ENCODE measurements at regions not wholly inside any gene's neighbourhood (a gene's known extent, or its start where the extent isn't known, plus 50 kb on each side); places are given as distances from the start of the nearest gene placed in this dataset.

DNA sequence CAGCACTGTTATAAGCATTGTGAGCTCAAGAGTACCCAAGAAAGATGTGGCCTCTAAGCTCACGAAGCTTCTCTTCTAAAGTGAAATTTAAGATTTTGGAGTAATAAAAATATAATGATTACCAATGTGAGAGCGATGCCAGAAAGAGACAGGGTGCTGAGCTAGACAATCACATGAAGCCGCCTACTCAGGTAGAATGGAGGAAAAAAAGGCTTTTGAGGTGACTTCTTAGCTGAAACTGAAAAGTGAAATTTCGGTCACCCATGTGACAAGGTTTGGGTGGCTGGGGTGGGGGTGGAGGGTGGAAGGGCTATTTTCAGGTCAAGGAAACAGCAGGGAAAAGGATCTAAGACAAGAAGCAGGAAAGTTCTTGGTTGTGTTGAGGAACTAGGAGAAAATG lies 388.2 kb upstream of the WWC1 start:
- no peak for DNase-seq
- no peak overlapping the region for H3K4me3 ChIP-seq
- H3K27ac ChIP-seq = no peak overlapping the region
- no peaks in the 10 kb centered on the region for H3K27me3 ChIP-seq
- H3K9me3 ChIP-seq (replicated peaks) = no peaks in the 10 kb centered on the region
- H3K36me3 ChIP-seq = no peaks in the 10 kb centered on the region
- no peaks in the 10 kb centered on the region for H3K4me1 ChIP-seq

DNA sequence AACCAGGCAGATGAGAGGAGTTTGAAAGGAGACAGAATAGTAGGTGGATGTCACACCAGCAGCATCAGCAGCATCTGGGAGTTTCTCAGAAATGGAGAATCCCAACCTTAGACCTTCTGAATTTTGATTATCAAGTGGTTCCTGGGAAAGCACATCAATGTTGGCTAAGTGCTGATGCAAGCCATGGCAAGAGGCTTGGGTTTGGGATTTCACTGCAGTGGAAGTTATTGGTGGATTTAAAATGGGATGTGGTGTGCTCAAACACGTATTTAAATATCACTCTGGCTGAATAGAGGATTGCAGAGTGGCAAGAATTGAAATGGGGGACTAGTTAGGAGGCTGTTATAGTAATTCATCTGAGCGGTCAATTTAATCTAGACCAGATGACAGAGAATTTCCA lies 387.8 kb upstream of the WWC1 start:
- no peaks in the 10 kb centered on the region for H3K9me3 ChIP-seq (replicated peaks)
- no peaks in the 10 kb centered on the region for H3K4me1 ChIP-seq

DNA sequence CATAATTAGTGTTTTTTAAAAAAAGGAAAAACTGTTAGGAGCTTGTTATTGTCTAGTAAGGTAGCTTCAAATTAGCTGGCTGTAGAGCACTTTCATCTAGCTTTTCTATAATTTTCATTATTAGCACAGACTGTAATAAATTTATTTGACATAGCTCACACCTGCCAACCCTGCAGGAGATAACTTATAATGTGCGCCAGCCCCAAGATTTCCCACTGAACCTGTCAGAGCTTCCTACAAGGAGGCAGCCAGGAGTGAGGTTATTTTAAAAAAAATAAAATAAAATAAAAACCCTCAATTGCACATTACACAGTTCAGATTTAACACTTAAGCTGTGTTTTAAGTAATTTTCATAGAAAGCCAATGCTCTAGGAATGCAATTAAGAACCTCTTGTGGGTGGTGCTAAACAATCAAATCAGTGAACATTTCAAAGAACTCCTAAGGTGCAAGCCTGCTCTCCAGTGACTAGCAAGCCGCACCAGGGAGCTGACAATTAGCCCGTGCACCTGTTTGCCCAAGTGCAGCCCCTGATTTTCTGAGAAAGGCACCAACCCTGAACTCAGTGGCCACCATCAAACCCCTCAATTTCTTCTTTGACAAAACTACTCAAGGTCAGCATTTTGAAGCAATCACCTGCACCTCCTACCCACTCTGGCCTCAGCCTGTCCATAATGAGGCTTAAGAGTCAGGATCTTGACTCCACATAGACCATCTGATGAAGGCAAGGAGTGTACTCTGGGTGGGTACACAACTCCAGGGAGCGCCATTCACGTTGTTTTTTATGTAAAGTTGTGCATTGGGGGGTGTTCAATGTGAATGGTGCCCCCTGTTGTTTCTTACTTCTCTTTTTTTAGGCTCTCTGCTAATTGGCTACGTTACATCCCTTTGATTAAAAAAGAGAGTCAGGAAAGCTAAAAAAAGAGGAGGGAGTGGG lies 385.3 kb upstream of the WWC1 start:
- no peak overlapping the region for H3K4me3 ChIP-seq
- no peaks in the 10 kb centered on the region; the same call in 1 of the 2 replicates for H3K4me1 ChIP-seq
- no peaks in the 10 kb centered on the region for H3K27me3 ChIP-seq
- no peak overlapping the region for H3K27ac ChIP-seq
- H3K36me3 ChIP-seq = no peaks in the 10 kb centered on the region
- DNase-seq = no peak
- H3K9me3 ChIP-seq (replicated peaks) = no peaks in the 10 kb centered on the region

More for the DNA sequence above, 387.8 kb upstream of the WWC1 start:
- no peaks in the 10 kb centered on the region for H3K27me3 ChIP-seq
- H3K36me3 ChIP-seq = no peaks in the 10 kb centered on the region
- no peak overlapping the region for H3K27ac ChIP-seq
- H3K4me3 ChIP-seq = no peak overlapping the region
- DNase-seq = no peak

DNA sequence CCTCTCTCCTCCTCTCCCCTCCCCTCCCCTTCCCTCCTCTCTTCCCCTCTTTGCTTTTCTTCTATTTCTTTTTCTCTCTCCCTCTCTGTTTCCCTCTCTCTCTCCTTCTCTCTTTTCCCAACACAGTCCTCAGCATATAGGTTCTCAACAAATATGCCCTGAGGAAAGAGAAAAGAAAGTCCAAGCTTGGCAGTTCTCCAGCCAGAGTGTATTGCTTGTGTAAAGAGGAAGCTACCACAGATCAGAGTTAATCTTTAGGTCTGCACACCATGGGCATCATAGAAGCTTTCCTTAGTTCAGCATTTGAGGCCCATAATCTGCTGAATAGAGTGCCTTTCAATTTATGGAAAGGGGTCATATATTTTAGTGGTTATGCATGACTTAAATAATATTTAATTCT lies 382.8 kb upstream of the WWC1 start:
- Histone ChIP-seq H3K27me3 (no peaks in the 10 kb centered on the region), H3K4me1 (no peaks in the 10 kb centered on the region; the same call in 1 of the 2 replicates), H3K4me3 (no peak overlapping the region), H3K36me3 (no peaks in the 10 kb centered on the region), H3K9me3 (replicated peaks) (no peaks in the 10 kb centered on the region), H3K27ac (no peak overlapping the region)
- DNase-seq = peak; percentile 9 to 52

DNA sequence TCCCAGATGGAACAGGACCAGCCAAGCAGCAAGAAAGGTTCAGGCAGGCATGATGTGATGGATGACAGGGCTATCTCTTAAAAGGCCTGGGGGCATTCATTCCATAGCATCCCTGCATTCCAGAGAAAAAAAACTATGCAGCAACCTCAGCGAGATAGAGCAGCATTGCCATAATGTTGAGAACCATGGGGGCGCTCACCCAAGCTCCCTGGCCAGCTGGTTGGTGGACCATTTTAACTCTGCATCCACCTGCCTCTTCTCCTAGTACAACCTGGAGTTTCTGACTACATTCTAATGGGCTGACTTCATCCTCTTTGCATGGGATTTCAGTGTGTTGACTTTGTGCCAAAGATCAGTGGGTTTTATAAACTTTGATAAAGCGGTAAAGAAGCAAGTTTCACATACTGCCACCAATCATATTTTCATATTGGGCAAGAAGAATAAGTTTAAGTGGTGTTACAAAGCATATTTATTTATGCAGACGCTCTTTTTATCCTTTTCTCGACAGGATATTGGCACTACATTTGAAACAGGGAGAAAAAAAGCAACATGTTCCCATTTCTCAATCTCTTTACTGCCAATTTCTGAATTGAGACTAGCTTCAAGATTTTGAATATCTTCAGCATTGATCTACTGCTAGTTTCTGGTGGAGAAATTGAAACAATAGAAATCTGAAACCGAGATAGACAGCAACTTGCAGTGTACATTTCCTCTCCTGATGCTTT lies 378.3 kb upstream of the WWC1 start:
- Histone ChIP-seq H3K4me1 (no peaks in the 10 kb centered on the region; the same call in 1 of the 2 replicates), H3K27ac (no peak overlapping the region), H3K4me3 (no peak overlapping the region), H3K27me3 (no peaks in the 10 kb centered on the region), H3K9me3 (replicated peaks) (no peaks in the 10 kb centered on the region), H3K36me3 (no peaks in the 10 kb centered on the region)
- no peak for DNase-seq

DNA sequence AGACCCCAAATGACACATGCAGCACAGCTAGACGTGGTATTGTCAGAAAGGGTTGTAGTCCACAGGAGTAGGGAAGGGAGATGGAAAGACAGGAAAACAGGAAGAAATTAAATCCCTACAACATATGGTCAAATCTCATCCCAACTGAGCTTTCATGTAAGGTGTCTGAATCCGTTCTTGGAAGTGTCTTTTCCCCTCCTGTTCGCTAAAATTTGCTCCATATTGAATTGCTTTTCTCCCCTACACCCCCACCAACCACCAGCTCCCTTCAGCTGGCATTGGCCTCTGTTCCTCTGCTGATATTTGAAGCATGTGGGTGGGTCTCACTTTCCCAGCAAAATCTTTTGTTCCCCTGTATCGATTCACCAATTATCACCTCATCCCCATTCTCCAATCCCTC lies 376.2 kb upstream of the WWC1 start:
- H3K9me3 ChIP-seq (replicated peaks) = no peaks in the 10 kb centered on the region
- no peaks in the 10 kb centered on the region for H3K36me3 ChIP-seq
- no peak overlapping the region for H3K4me3 ChIP-seq
- DNase-seq = no peak
- H3K4me1 ChIP-seq = no peaks in the 10 kb centered on the region
- H3K27me3 ChIP-seq = no peaks in the 10 kb centered on the region
- H3K27ac ChIP-seq = no peak overlapping the region

DNA sequence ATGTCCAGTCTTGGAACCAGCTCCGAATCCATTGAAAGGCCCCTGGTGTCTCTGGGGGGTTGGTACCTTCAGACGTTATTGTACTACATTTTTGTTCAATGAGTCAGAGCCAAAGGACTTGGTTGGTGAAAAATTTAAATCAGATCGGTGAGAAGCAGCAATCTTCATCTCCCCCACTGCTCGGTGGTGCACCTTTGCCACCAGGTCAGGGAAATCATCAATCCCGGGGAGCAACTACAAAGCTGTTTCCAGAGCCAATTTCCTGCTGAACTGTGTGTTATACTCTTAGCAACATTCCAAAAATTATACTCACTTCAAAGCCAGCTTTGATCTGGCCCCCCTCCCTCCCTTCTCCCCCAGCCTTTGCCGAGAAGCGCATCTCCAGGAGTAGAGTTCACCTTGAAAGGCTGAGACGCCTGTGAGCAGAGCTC lies 375.2 kb upstream of the WWC1 start:
- no peak overlapping the region for H3K27ac ChIP-seq
- no peaks in the 10 kb centered on the region for H3K36me3 ChIP-seq
- no peak for DNase-seq
- no peak overlapping the region for H3K4me3 ChIP-seq
- H3K9me3 ChIP-seq (replicated peaks) = no peaks in the 10 kb centered on the region
- H3K4me1 ChIP-seq = no peaks in the 10 kb centered on the region
- H3K27me3 ChIP-seq = no peaks in the 10 kb centered on the region

DNA sequence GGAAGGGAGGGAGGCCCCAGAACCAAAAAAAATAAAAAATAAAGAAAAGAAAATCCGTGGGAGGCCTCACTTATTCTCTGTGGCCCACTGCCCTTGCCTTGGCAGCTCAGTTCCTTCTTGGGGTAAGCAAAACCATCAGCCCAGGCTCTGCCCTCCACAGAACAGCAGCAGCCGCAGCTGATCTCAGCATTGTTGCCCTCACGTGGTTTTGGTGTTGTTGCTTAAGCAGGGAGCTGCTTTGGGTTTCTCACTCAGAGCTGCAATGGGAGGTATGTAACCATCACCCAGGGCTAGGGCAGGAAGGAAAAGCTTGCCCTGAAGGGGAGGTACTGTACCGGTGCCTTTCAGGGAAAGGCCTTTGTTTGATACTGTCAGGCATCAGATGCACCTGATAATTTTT lies 374.7 kb upstream of the WWC1 start:
- no peaks in the 10 kb centered on the region for H3K27me3 ChIP-seq
- no peaks in the 10 kb centered on the region for H3K36me3 ChIP-seq
- H3K9me3 ChIP-seq (replicated peaks) = no peaks in the 10 kb centered on the region
- H3K4me3 ChIP-seq = no peak overlapping the region
- H3K27ac ChIP-seq = no peak overlapping the region
- DNase-seq = no peak
- no peaks in the 10 kb centered on the region for H3K4me1 ChIP-seq

DNA sequence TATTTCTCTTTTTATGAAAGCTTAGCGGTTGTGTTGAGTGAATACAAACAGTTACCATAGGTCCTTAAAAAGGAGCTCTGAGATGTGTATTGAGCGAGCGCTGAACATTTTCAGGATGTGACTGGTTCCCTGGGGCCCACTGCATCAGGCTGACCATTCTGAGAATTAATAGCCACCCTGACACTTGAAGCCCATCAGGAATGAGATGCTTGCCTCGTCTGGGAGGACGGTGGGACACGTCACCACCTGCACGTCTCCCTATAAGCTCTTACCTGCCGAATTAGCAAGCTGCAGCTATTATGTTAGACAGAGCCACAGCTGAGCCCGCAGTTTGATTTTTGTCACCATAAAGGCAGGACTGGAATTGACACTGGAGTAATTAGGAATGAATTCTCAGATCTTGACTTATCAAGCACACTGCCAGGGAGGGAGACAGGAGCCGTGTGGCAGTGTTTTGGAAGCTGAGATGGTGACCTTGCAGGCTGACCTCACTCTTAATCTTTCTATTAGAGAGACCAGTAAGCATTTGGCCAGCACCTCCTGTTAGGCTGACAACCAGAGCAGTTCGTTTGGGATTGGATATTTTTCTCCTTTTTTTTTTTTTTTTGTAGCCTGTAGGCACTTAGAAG lies 373.1 kb upstream of the WWC1 start:
- H3K9me3 ChIP-seq (replicated peaks) = no peaks in the 10 kb centered on the region
- H3K36me3 ChIP-seq = no peaks in the 10 kb centered on the region
- no peaks in the 10 kb centered on the region for H3K4me1 ChIP-seq
- no peak overlapping the region for H3K27ac ChIP-seq
- no peaks in the 10 kb centered on the region for H3K27me3 ChIP-seq
- DNase-seq = no peak
- H3K4me3 ChIP-seq = no peak overlapping the region

DNA sequence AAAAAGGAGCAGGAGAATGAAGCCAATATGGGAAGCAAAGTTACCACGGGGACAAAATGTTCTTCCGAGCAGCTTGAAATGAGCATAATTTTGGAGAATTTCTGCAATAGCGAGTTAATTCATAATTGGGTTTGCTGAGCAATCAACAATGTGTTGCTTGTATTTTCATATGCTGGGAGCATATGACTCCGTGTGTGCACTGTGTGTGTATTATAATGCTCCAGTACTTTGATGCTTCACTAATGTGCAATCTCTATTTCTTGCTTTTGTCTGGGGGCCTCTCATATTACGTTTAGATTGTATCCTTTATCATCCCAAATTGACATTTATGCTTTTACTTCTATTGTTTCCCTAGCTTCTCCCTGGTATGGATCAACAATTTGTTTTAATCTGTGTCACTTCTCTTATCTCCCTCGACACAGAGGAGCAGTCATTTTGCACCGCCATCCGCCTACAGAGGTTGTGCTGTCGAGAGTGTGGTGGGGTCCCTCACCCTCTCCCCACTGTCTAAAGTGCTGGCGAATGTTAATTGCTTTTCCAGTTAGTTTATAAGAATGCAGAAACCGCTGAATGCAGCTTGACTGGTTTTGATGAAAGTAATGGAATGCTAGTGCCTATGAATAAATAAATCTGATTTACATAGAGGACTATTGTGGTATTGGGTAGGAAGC lies 372.5 kb upstream of the WWC1 start:
- Histone ChIP-seq H3K9me3 (replicated peaks) (no peaks in the 10 kb centered on the region), H3K36me3 (no peaks in the 10 kb centered on the region), H3K4me3 (no peak overlapping the region), H3K27ac (no peak overlapping the region), H3K27me3 (no peaks in the 10 kb centered on the region), H3K4me1 (no peaks in the 10 kb centered on the region)
- no peak for DNase-seq

DNA sequence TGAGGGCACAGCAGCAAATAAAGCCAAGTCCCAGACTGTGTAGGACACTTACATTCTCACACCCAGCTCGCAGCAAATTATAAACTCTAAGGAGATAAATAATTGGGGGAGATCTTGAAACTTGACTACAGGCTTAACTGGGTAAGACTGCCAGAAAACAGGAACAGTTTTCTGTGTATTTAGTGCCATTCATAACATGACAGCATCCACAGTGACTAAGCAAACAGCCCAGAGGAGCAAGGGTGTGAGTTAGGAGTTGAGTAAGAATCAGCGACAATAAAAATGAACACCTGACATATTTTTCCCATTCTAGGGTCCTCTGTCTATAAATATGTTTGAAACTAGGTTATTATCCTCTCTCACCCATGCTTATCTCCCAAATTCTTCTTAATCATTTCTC lies 370.9 kb upstream of the WWC1 start:
- H3K27me3 ChIP-seq = no peaks in the 10 kb centered on the region
- H3K4me3 ChIP-seq = no peak overlapping the region
- H3K4me1 ChIP-seq = no peaks in the 10 kb centered on the region
- no peak for DNase-seq
- H3K27ac ChIP-seq = no peak overlapping the region
- H3K36me3 ChIP-seq = no peaks in the 10 kb centered on the region
- no peaks in the 10 kb centered on the region for H3K9me3 ChIP-seq (replicated peaks)

DNA sequence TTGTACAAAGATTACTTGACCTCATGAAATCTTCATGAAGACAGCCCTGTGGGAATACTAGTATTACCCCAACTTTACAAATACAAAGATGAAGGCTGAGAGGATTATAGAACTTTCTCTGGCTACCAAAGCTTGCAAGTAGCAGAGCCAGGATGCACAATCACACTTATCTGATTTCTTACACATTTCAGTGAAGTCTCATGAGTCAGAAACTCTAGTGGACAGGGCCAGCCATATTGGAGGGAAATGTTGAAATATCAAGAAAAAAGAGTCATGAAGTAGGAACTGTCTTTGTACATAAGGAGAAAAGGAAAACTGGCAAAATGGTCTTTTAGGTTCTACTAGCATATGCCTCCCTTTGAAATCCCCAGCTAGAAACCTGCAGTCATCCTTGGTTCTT lies 369.6 kb upstream of the WWC1 start:
- DNase-seq = no peak
- Histone ChIP-seq H3K9me3 (replicated peaks) (no peaks in the 10 kb centered on the region), H3K4me1 (no peaks in the 10 kb centered on the region), H3K27me3 (no peaks in the 10 kb centered on the region), H3K27ac (no peak overlapping the region), H3K4me3 (no peak overlapping the region), H3K36me3 (no peaks in the 10 kb centered on the region)

DNA sequence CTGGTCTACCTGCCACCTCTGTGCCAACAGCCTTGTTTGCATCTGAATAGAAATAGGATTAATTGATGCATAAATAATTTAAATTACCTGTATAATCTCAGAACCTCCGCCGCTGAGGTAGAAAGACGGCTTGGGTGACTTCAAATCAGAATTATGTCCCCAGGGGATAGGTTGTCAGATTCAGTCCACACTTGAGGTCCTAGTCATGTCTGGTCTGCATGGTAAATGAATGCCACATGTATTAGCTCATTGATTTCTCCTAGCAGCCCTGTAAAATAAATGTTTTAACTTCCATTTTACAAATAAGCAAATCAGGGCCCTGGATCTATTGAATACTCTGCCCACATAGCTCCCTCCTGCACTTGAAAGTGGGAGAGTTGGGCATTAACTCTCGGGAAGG lies 368.0 kb upstream of the WWC1 start:
- Histone ChIP-seq H3K4me1 (no peaks in the 10 kb centered on the region), H3K9me3 (replicated peaks) (no peaks in the 10 kb centered on the region), H3K27me3 (no peaks in the 10 kb centered on the region), H3K4me3 (no peak overlapping the region), H3K27ac (no peak overlapping the region), H3K36me3 (no peaks in the 10 kb centered on the region)
- DNase-seq = no peak

DNA sequence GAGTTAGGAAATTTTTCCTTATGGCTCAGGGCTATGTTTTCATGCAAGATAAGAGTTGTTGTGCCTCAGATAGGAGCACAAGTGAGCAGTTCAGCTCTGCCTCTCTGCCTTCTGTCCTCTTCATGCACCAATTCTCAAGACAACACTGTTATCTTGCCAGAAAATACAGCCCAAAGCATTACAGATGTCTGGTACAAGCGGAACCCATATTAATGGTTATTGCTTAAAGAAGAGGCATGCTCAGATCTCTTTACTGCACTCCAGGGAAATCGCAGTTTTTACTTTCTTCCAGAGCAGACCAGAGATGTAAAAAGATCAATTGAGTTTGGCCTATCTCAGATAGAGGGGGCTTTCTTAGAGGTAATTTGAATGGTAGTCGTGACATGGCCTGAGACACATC lies 361.6 kb upstream of the WWC1 start:
- H3K36me3 ChIP-seq = no peaks in the 10 kb centered on the region
- H3K27me3 ChIP-seq = no peaks in the 10 kb centered on the region
- H3K27ac ChIP-seq = no peak overlapping the region
- H3K4me3 ChIP-seq = no peak overlapping the region
- no peaks in the 10 kb centered on the region for H3K9me3 ChIP-seq (replicated peaks)
- no peaks in the 10 kb centered on the region for H3K4me1 ChIP-seq
- no peak for DNase-seq

DNA sequence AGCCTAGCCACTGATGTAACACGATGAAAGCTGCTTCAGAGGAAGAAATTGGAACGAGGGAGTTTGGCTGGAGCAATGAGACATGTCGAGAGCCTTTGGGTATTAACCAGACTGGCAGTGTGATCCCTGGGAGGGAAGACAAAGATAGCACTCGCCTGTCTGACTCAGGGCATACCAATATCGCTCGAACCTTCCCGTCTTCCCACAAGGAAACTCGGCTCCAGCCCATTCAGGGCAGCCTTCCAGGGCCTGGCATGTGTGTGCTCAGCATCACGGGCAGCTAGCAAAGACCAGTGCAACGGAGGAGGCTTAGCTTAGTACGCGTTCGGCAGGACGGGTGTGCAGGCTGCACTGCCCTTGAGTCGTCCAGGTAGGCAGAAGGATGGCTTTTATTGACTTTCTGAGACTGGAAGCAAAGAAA lies 356.9 kb upstream of the WWC1 start:
- no peaks in the 10 kb centered on the region for H3K36me3 ChIP-seq
- H3K4me1 ChIP-seq = no peaks in the 10 kb centered on the region
- H3K27ac ChIP-seq = no peak overlapping the region
- no peaks in the 10 kb centered on the region for H3K27me3 ChIP-seq
- peak in 1 of 2 experiments; percentile 6 for DNase-seq
- H3K9me3 ChIP-seq (replicated peaks) = no peaks in the 10 kb centered on the region
- H3K4me3 ChIP-seq = no peak overlapping the region
